ENCODE measurements at regions not wholly inside any gene's neighbourhood (a gene's known extent, or its start where the extent isn't known, plus 50 kb on each side); places are given as distances from the start of the nearest gene placed in this dataset.

DNA sequence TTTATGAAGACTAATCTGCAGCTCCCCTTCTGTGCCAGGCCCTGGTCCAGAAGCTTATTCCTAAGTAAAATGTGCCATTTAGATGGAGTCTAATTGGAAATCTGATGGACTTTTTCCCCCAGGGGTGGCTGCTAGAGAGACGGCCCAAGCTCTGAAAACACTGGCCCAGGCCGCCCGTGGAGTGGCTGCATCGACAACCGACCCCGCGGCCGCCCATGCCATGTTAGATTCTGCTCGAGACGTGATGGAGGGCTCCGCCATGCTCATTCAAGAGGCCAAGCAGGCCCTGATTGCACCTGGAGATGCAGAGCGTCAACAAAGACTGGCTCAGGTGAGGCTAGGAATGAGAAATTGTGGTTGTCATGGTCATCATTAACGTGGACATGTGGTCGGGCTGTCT is 305.8 kb upstream of the TPM1 start:
- Histone ChIP-seq H3K4me3 (no peak overlapping the region), H3K36me3 (replicated peaks in 1 of 2; ENCODE audit: insufficient read depth in 1 of 2, low read depth in 2 of 2) (no peaks in the 10 kb centered on the region), H3K9me3 (no peaks in the 10 kb centered on the region), H3K27ac (no peak overlapping the region), H3K27me3 (no peaks in the 10 kb centered on the region), H3K4me1 (no peaks in the 10 kb centered on the region)
- 92 to 93% methylated on average over 12 to 14 of the region's 14 CpGs for WGBS, 2 donors
- intact Hi-C loops (cut with DNase I), result no loop called here
- no peak for DNase-seq
- TF ChIP-seq CTCF (IDR thresholded peaks at IDR 0.05), result no peak
- no peak for ATAC-seq

GRCh38 chr15:62737551-62737950 is 305.0 kb upstream of the TPM1 start:
- ATAC-seq, result no peak

GRCh38 chr15:62739082-62739481 is 303.5 kb upstream of the TPM1 start:
- DNase-seq (no peak), ATAC-seq (no peak)
- Histone ChIP-seq H3K36me3 (replicated peaks in 1 of 2; ENCODE audit: insufficient read depth in 1 of 2, low read depth in 2 of 2) (no peaks in the 10 kb centered on the region), H3K4me1 (no peaks in the 10 kb centered on the region), H3K27ac (no peak overlapping the region), H3K9me3 (no peaks in the 10 kb centered on the region), H3K27me3 (no peaks in the 10 kb centered on the region), H3K4me3 (no peak overlapping the region)
- 76 to 87% methylated on average over 4 of the region's 4 CpGs for WGBS, 2 donors
- TF ChIP-seq CTCF (IDR thresholded peaks at IDR 0.05) (no peak), POLR2A (IDR thresholded peaks at IDR 0.05) (no peak)
- intact Hi-C loops (cut with DNase I), result no loop called here

More at GRCh38 chr15:62737551-62737950, 305.0 kb upstream of the TPM1 start:
- no peak overlapping the region for H3K27ac ChIP-seq
- H3K4me3 ChIP-seq, result no peak overlapping the region
- DNase-seq, result no peak
- 85 to 87% methylated on average over 3 to 4 of the region's 4 CpGs for WGBS, 2 donors
- no peaks in the 10 kb centered on the region for H3K4me1 ChIP-seq
- H3K27me3 ChIP-seq, result no peaks in the 10 kb centered on the region
- TF ChIP-seq CTCF (IDR thresholded peaks at IDR 0.05) (no peak), POLR2A (IDR thresholded peaks at IDR 0.05) (no peak)
- intact Hi-C loops (cut with DNase I), result no loop called here
- H3K9me3 ChIP-seq, result no peaks in the 10 kb centered on the region
- no peaks in the 10 kb centered on the region for H3K36me3 ChIP-seq (replicated peaks in 1 of 2; ENCODE audit: insufficient read depth in 1 of 2, low read depth in 2 of 2)

DNA sequence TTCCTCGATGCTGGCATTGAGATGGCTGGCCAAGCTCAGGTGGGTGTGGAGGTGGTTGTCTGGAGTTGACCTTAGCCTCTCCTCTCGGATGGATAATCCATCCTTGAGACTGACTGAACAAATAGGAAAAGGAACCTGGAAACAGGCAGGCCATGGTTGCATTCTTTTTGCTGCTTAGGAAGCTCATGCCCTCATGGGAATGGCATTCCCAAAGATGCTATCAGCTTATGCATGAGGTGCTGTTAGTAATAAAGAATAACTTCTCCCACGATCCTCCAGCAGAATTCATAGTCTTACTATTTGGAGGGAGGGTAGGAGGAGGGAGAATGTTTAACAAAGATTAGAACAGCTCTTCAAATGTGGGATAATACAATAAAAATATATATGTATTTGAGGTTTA is 303.0 kb upstream of the TPM1 start:
- no peaks in the 10 kb centered on the region for H3K36me3 ChIP-seq (replicated peaks in 1 of 2; ENCODE audit: insufficient read depth in 1 of 2, low read depth in 2 of 2)
- intact Hi-C loops (cut with DNase I), result no loop called here
- no peak for ATAC-seq
- no peak overlapping the region for H3K27ac ChIP-seq
- WGBS, 2 donors, result 74 to 79% methylated on average over 3 of the region's 3 CpGs
- no peak for DNase-seq
- H3K9me3 ChIP-seq, result no peaks in the 10 kb centered on the region
- no peaks in the 10 kb centered on the region for H3K4me1 ChIP-seq
- no peaks in the 10 kb centered on the region for H3K27me3 ChIP-seq
- H3K4me3 ChIP-seq, result no peak overlapping the region
- TF ChIP-seq CTCF (IDR thresholded peaks at IDR 0.05), result no peak
- TF ChIP-seq POLR2A (IDR thresholded peaks at IDR 0.05), result no peak

DNA sequence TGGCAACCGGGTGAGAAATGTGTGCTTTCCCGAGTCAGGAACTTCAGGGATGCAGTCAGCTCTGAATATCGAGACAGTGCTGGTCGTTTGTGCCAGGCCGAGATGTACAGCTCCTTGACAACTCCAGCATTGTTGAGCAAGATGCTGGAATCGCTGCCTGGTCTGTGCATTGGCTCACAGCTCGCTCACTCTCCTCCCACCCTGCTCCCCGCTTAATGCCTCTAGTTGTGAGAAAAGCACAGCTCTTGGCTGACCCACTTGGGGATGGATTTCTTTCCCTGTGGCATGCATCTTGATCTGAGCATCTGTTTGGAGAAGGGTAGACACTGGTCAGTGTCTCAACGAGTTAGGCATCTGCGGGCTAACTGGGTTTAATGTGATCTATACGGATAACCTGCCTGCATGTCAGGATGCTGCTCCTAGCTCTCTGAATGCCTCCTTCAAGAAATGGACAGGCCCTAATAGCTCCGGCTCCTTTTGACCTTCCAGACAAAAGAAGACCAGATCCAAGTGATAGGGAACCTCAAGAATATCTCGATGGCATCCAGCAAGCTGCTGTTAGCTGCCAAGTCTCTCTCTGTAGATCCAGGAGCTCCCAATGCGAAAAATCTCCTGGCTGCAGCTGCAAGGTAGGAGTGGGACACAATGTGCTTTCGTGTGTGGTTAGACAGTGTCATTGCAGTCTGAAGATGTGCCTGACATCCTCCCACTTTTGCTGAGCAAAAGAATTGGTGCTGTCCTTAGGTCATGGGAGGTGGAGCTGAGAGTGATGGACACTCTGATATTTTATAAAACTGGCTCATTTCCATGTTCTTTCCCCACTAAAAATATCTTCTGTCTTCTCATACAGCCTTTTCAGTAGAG is 302.2 kb upstream of the TPM1 start:
- Histone ChIP-seq H3K27me3 (no peaks in the 10 kb centered on the region), H3K9me3 (no peaks in the 10 kb centered on the region), H3K4me3 (no peak overlapping the region), H3K27ac (no peak overlapping the region), H3K4me1 (no peaks in the 10 kb centered on the region), H3K36me3 (replicated peaks in 1 of 2; ENCODE audit: insufficient read depth in 1 of 2, low read depth in 2 of 2) (no peaks in the 10 kb centered on the region)
- intact Hi-C loops (cut with DNase I), result no loop called here
- no peak for DNase-seq
- no peak for TF ChIP-seq CTCF (IDR thresholded peaks at IDR 0.05)
- no peak for TF ChIP-seq POLR2A (IDR thresholded peaks at IDR 0.05)
- no peak for ATAC-seq
- WGBS, 2 donors, result 72 to 74% methylated on average over 14 to 15 of the region's 15 CpGs

Data from body of pancreas (tissue), 4 donors.